Neural crest cell (in vitro differentiated cells): ENCODE measurements at regions not wholly inside any gene's neighbourhood (a gene's known extent, or its start where the extent isn't known, plus 50 kb on each side); places are given as distances from the start of the nearest gene placed in this dataset.

Experiments
- DNase-seq: peaks from one replicate; pipeline ENCODE4 v3.0.0; 2021; ENCODE audit warnings: low read depth, mixed read lengths, low spot score
- H3K27ac Mint-ChIP-seq: one replicate; pipeline ENCODE4 v1.8.0; 2021; ENCODE audit warnings: mild to moderate bottlenecking, mixed read lengths; ENCODE audit not compliant: unreplicated experiment
- H3K27me3 Mint-ChIP-seq: 2 replicates; pipeline ENCODE4 v1.8.0; 2021; ENCODE audit warnings: low read depth, mild to moderate bottlenecking, mixed read lengths
- H3K36me3 Mint-ChIP-seq: 2 replicates; pipeline ENCODE4 v1.8.0; 2021; ENCODE audit warnings: low read depth, mild to moderate bottlenecking, mixed read lengths
- H3K4me1 Mint-ChIP-seq: 2 replicates; pipeline ENCODE4 v1.8.0; 2021; ENCODE audit warnings: mixed read lengths
- H3K4me3 Mint-ChIP-seq: one replicate; pipeline ENCODE4 v1.8.0; 2021; ENCODE audit warnings: mild to moderate bottlenecking, mixed read lengths
- H3K9me3 Mint-ChIP-seq: 2 replicates; pipeline ENCODE4 v1.8.0; 2021; ENCODE audit warnings: mixed read lengths
- CTCF ChIP-seq: fragments of 200-600 bp; sonication (generic); conservative IDR thresholded peaks from 2 replicates; pipeline ENCODE4 v1.5.0; 2021; ENCODE audit warnings: antibody characterized with exemption, mild to moderate bottlenecking

- Mint-ChIP-seq H3K4me3 (no peak overlapping the region), H3K9me3 (peaks cover 6% of the 10 kb centered on the region), H3K27me3 (peaks cover 11% of the 10 kb centered on the region), H3K36me3 (no peaks in the 10 kb centered on the region), H3K4me1 (no peaks in the 10 kb centered on the region), H3K27ac (no peak overlapping the region)
- TF ChIP-seq CTCF: no peak
- DNase-seq: no peak
Measured at GRCh38 chr4:55744369-55744768, 75.2 kb upstream of the EXOC1L start.

- no peak for TF ChIP-seq CTCF
- H3K9me3 Mint-ChIP-seq: peaks cover 6% of the 10 kb centered on the region
- H3K4me1 Mint-ChIP-seq: no peaks in the 10 kb centered on the region
- no peak overlapping the region for H3K27ac Mint-ChIP-seq
- DNase-seq: no peak
- no peaks in the 10 kb centered on the region for H3K36me3 Mint-ChIP-seq
- H3K27me3 Mint-ChIP-seq: peaks cover 11% of the 10 kb centered on the region
- H3K4me3 Mint-ChIP-seq: no peak overlapping the region
Measured at GRCh38 chr4:55745014-55745413, 74.6 kb upstream of the EXOC1L start.

- Mint-ChIP-seq H3K36me3 (no peaks in the 10 kb centered on the region), H3K4me1 (no peaks in the 10 kb centered on the region), H3K9me3 (peaks cover 9% of the 10 kb centered on the region), H3K27ac (no peak overlapping the region), H3K4me3 (no peak overlapping the region), H3K27me3 (peaks cover 3% of the 10 kb centered on the region)
- TF ChIP-seq CTCF: no peak
- no peak for DNase-seq
Measured at GRCh38 chr4:55747793-55748192, 71.8 kb upstream of the EXOC1L start.

GRCh38 chr4:55749666-55750065 lies 69.9 kb upstream of the EXOC1L start:
- no peaks in the 10 kb centered on the region for H3K4me1 Mint-ChIP-seq
- H3K4me3 Mint-ChIP-seq: no peak overlapping the region
- H3K27me3 Mint-ChIP-seq: peaks cover 2% of the 10 kb centered on the region
- no peaks in the 10 kb centered on the region for H3K36me3 Mint-ChIP-seq
- peaks cover 9% of the 10 kb centered on the region for H3K9me3 Mint-ChIP-seq
- no peak for TF ChIP-seq CTCF
- no peak overlapping the region for H3K27ac Mint-ChIP-seq
- no peak for DNase-seq

- Mint-ChIP-seq H3K27me3 (peaks cover 2% of the 10 kb centered on the region), H3K4me1 (no peaks in the 10 kb centered on the region), H3K36me3 (no peaks in the 10 kb centered on the region), H3K27ac (no peak overlapping the region), H3K9me3 (peaks cover 6% of the 10 kb centered on the region), H3K4me3 (no peak overlapping the region)
- no peak for TF ChIP-seq CTCF
- DNase-seq: no peak
Measured at GRCh38 chr4:55752810-55753209, 66.8 kb upstream of the EXOC1L start.

- Mint-ChIP-seq H3K27ac (no peak overlapping the region), H3K4me1 (no peaks in the 10 kb centered on the region)
Measured at GRCh38 chr4:55753856-55754255, 65.7 kb upstream of the EXOC1L start.

More at GRCh38 chr4:55753856-55754255, 65.7 kb upstream of the EXOC1L start:
- Mint-ChIP-seq H3K36me3 (no peaks in the 10 kb centered on the region), H3K27me3 (peaks cover 2% of the 10 kb centered on the region), H3K4me3 (no peak overlapping the region), H3K9me3 (peaks cover 3% of the 10 kb centered on the region)
- DNase-seq: no peak
- no peak for TF ChIP-seq CTCF
